ENCODE measurements at regions not wholly inside any gene's neighbourhood (a gene's known extent, or its start where the extent isn't known, plus 50 kb on each side); places are given as distances from the start of the nearest gene placed in this dataset.

DNA sequence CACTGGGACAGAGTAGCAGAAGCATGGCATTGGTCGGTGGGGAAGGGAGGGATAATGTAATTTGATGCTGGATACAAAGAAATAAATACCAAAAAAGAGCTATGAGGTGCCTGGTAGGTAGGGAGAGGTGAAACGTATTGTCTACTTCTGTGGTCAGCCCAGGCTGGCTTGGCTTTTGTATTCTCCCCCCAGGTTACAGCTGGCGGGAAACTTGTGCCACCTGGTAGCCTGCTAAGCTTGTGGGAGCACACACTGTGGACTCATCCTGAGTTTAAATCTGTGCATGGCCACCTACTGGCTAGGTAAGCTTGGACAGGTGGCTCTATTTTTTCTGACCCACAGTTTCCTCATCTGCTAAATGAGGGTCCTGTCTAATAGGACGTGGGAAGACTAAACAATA is 165.2 kb upstream of the E2F8 start:
- TF ChIP-seq, protein P1, sequence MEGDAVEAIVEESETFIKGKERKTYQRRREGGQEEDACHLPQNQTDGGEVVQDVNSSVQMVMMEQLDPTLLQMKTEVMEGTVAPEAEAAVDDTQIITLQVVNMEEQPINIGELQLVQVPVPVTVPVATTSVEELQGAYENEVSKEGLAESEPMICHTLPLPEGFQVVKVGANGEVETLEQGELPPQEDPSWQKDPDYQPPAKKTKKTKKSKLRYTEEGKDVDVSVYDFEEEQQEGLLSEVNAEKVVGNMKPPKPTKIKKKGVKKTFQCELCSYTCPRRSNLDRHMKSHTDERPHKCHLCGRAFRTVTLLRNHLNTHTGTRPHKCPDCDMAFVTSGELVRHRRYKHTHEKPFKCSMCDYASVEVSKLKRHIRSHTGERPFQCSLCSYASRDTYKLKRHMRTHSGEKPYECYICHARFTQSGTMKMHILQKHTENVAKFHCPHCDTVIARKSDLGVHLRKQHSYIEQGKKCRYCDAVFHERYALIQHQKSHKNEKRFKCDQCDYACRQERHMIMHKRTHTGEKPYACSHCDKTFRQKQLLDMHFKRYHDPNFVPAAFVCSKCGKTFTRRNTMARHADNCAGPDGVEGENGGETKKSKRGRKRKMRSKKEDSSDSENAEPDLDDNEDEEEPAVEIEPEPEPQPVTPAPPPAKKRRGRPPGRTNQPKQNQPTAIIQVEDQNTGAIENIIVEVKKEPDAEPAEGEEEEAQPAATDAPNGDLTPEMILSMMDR (IDR thresholded peaks at IDR 0.05): no peak
- no peak for TF ChIP-seq POLR2A (IDR thresholded peaks at IDR 0.05)
